Activated naive CD8-positive, alpha-beta T cell treated with anti-CD3 and anti-CD28 coated beads, Interleukin-2, amount 50 U/mL, for 24 hours (primary cell): ENCODE measurements at regions not wholly inside any gene's neighbourhood (a gene's known extent, or its start where the extent isn't known, plus 50 kb on each side); places are given as distances from the start of the nearest gene placed in this dataset.

Source experiments
- ATAC-seq: fragments of 150-1000 bp; cut with Tn5 transposase; one replicate; pipeline ENCODE4 v1.10.0; 2021
- DNase-seq: peaks from one replicate; pipeline ENCODE4 v3.0.0; 2021
- H3K27ac Mint-ChIP-seq: one replicate; pipeline ENCODE4 v1.8.0; 2021; ENCODE audit warnings: mild to moderate bottlenecking, mixed read lengths
- H3K27me3 Mint-ChIP-seq: one replicate; pipeline ENCODE4 v1.8.0; 2021; ENCODE audit warnings: mixed read lengths
- H3K36me3 Mint-ChIP-seq: one replicate; pipeline ENCODE4 v1.8.0; 2021; ENCODE audit warnings: low read depth, mixed read lengths
- H3K4me1 Mint-ChIP-seq: one replicate; pipeline ENCODE4 v1.8.0; 2021; ENCODE audit warnings: mixed read lengths
- H3K4me3 Mint-ChIP-seq: one replicate; pipeline ENCODE4 v1.8.0; 2021; ENCODE audit warnings: mild to moderate bottlenecking, moderate library complexity, mixed read lengths
- H3K9me3 Mint-ChIP-seq: one replicate; pipeline ENCODE4 v1.8.0; 2021; ENCODE audit warnings: mixed read lengths

- Mint-ChIP-seq H3K27me3 (peaks cover 27% of the 10 kb centered on the region), H3K27ac (no peak overlapping the region), H3K36me3 (no peaks in the 10 kb centered on the region), H3K4me3 (no peak overlapping the region), H3K4me1 (no peaks in the 10 kb centered on the region), H3K9me3 (no peaks in the 10 kb centered on the region)
- DNase-seq, result no peak
- no peak for ATAC-seq
These were observed 83.2 kb downstream of the FOXD1 start for GRCh38 chr5:73365301-73365853.

GRCh38 chr5:73363911-73364730 lies 84.5 kb downstream of the FOXD1 start:
- no peaks in the 10 kb centered on the region for H3K36me3 Mint-ChIP-seq
- no peaks in the 10 kb centered on the region for H3K4me1 Mint-ChIP-seq
- H3K27ac Mint-ChIP-seq, result no peak overlapping the region
- H3K27me3 Mint-ChIP-seq, result peaks cover 24% of the 10 kb centered on the region
- no peak overlapping the region for H3K4me3 Mint-ChIP-seq
- no peak for DNase-seq
- H3K9me3 Mint-ChIP-seq, result no peaks in the 10 kb centered on the region
- ATAC-seq, result no peak

- H3K27me3 Mint-ChIP-seq, result peaks cover 42% of the 10 kb centered on the region
- no peaks in the 10 kb centered on the region for H3K36me3 Mint-ChIP-seq
- no peaks in the 10 kb centered on the region for H3K4me1 Mint-ChIP-seq
- no peak overlapping the region for H3K27ac Mint-ChIP-seq
- ATAC-seq, result no peak
- no peak overlapping the region for H3K4me3 Mint-ChIP-seq
- no peaks in the 10 kb centered on the region for H3K9me3 Mint-ChIP-seq
- DNase-seq, result no peak
These were observed 89.2 kb downstream of the FOXD1 start for GRCh38 chr5:73359395-73359794.

GRCh38 chr5:73358366-73358765 lies 90.2 kb downstream of the FOXD1 start:
- Mint-ChIP-seq H3K27me3 (peaks cover 46% of the 10 kb centered on the region), H3K36me3 (no peaks in the 10 kb centered on the region), H3K4me3 (no peak overlapping the region), H3K4me1 (no peaks in the 10 kb centered on the region), H3K27ac (no peak overlapping the region), H3K9me3 (no peaks in the 10 kb centered on the region)
- DNase-seq (no peak), ATAC-seq (no peak)

GRCh38 chr5:73357576-73357975 lies 91.0 kb downstream of the FOXD1 start:
- DNase-seq, result no peak
- no peaks in the 10 kb centered on the region for H3K36me3 Mint-ChIP-seq
- no peaks in the 10 kb centered on the region for H3K9me3 Mint-ChIP-seq
- H3K4me3 Mint-ChIP-seq, result no peak overlapping the region
- H3K27me3 Mint-ChIP-seq, result peaks cover 50% of the 10 kb centered on the region
- H3K4me1 Mint-ChIP-seq, result no peaks in the 10 kb centered on the region
- no peak for ATAC-seq
- H3K27ac Mint-ChIP-seq, result no peak overlapping the region

GRCh38 chr5:73355108-73355507 lies 93.5 kb downstream of the FOXD1 start:
- Mint-ChIP-seq H3K36me3 (no peaks in the 10 kb centered on the region), H3K27ac (no peak overlapping the region), H3K27me3 (peaks cover 56% of the 10 kb centered on the region), H3K4me3 (no peak overlapping the region), H3K4me1 (no peaks in the 10 kb centered on the region), H3K9me3 (peaks cover 15% of the 10 kb centered on the region)
- ATAC-seq, result no peak
- no peak for DNase-seq

GRCh38 chr5:73354406-73354805 lies 94.2 kb downstream of the FOXD1 start:
- no peaks in the 10 kb centered on the region for H3K36me3 Mint-ChIP-seq
- peaks cover 21% of the 10 kb centered on the region for H3K9me3 Mint-ChIP-seq
- peaks cover 58% of the 10 kb centered on the region for H3K27me3 Mint-ChIP-seq
- H3K4me1 Mint-ChIP-seq, result no peaks in the 10 kb centered on the region
- no peak overlapping the region for H3K27ac Mint-ChIP-seq
- DNase-seq (no peak), ATAC-seq (no peak)
- no peak overlapping the region for H3K4me3 Mint-ChIP-seq

GRCh38 chr5:73352649-73353230 lies 95.8 kb downstream of the FOXD1 start:
- Mint-ChIP-seq H3K4me1 (no peaks in the 10 kb centered on the region), H3K27ac (no peak overlapping the region), H3K27me3 (peaks cover 53% of the 10 kb centered on the region), H3K9me3 (peaks cover 38% of the 10 kb centered on the region), H3K4me3 (no peak overlapping the region), H3K36me3 (no peaks in the 10 kb centered on the region)
- ATAC-seq, result no peak
- DNase-seq, result no peak

- H3K36me3 Mint-ChIP-seq, result no peaks in the 10 kb centered on the region
- H3K27me3 Mint-ChIP-seq, result peaks cover 48% of the 10 kb centered on the region
- no peak overlapping the region for H3K27ac Mint-ChIP-seq
- no peak for ATAC-seq
- no peak overlapping the region for H3K4me3 Mint-ChIP-seq
- H3K9me3 Mint-ChIP-seq, result peaks cover 43% of the 10 kb centered on the region
- no peak for DNase-seq
- H3K4me1 Mint-ChIP-seq, result no peaks in the 10 kb centered on the region
These were observed 96.3 kb downstream of the FOXD1 start for GRCh38 chr5:73352243-73352642.

- H3K4me1 Mint-ChIP-seq, result no peaks in the 10 kb centered on the region
- H3K4me3 Mint-ChIP-seq, result no peak overlapping the region
- peaks cover 45% of the 10 kb centered on the region for H3K27me3 Mint-ChIP-seq
- DNase-seq, result no peak
- no peaks in the 10 kb centered on the region for H3K36me3 Mint-ChIP-seq
- no peak overlapping the region for H3K27ac Mint-ChIP-seq
- H3K9me3 Mint-ChIP-seq, result peaks cover 49% of the 10 kb centered on the region
- no peak for ATAC-seq
These were observed 97.0 kb downstream of the FOXD1 start for GRCh38 chr5:73351593-73351992.

- Mint-ChIP-seq H3K4me1 (no peaks in the 10 kb centered on the region), H3K9me3 (peaks cover 57% of the 10 kb centered on the region), H3K27ac (no peak overlapping the region), H3K36me3 (no peaks in the 10 kb centered on the region), H3K27me3 (peaks cover 33% of the 10 kb centered on the region), H3K4me3 (no peak overlapping the region)
- DNase-seq (no peak), ATAC-seq (no peak)
These were observed 101.6 kb downstream of the FOXD1 start for GRCh38 chr5:73346878-73347408.

GRCh38 chr5:73344835-73345234 lies 103.7 kb downstream of the FOXD1 start:
- Mint-ChIP-seq H3K4me1 (no peaks in the 10 kb centered on the region), H3K4me3 (no peak overlapping the region), H3K36me3 (no peaks in the 10 kb centered on the region), H3K27ac (no peak overlapping the region), H3K27me3 (peaks cover 30% of the 10 kb centered on the region), H3K9me3 (peaks cover 40% of the 10 kb centered on the region)
- ATAC-seq, result no peak
- DNase-seq, result no peak

GRCh38 chr5:73339711-73340110 lies 108.9 kb downstream of the FOXD1 start:
- Mint-ChIP-seq H3K27ac (no peak overlapping the region), H3K4me1 (no peaks in the 10 kb centered on the region), H3K36me3 (no peaks in the 10 kb centered on the region), H3K9me3 (no peaks in the 10 kb centered on the region), H3K27me3 (peaks cover 52% of the 10 kb centered on the region), H3K4me3 (no peak overlapping the region)
- ATAC-seq (no peak), DNase-seq (no peak)

- Mint-ChIP-seq H3K4me1 (no peaks in the 10 kb centered on the region), H3K27me3 (peaks cover 56% of the 10 kb centered on the region), H3K27ac (no peak overlapping the region), H3K4me3 (no peak overlapping the region), H3K36me3 (no peaks in the 10 kb centered on the region), H3K9me3 (no peaks in the 10 kb centered on the region)
- DNase-seq (no peak), ATAC-seq (no peak)
These were observed 109.5 kb downstream of the FOXD1 start for GRCh38 chr5:73339051-73339575.
